ENCODE measurements at regions not wholly inside any gene's neighbourhood (a gene's known extent, or its start where the extent isn't known, plus 50 kb on each side); places are given as distances from the start of the nearest gene placed in this dataset.

GRCh38 chr5:53826504-53826903 is 266.1 kb downstream of the NDUFS4 start:
- DNase-seq: no peak

DNA sequence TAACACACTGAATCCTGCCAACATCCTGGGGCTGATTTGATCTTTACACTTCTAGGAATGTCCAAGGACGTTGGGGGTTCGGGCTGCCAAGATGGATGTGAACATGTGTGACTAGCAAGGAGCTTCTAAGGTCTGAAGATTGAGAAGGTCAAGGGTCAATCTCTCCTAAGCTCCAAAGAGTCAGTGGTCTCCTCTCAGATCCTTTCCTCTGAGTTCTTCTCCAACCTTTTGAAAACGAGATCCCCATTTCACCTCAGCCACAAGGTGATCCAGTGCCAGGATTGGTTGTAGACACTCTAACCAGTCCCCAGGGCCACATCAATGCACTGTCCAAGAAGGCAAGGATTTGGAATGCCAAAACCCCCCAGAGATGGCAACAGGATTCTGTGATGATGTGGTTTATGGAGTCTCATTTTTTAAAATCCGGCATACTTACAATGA is 266.8 kb downstream of the NDUFS4 start:
- DNase-seq: no peak

DNA sequence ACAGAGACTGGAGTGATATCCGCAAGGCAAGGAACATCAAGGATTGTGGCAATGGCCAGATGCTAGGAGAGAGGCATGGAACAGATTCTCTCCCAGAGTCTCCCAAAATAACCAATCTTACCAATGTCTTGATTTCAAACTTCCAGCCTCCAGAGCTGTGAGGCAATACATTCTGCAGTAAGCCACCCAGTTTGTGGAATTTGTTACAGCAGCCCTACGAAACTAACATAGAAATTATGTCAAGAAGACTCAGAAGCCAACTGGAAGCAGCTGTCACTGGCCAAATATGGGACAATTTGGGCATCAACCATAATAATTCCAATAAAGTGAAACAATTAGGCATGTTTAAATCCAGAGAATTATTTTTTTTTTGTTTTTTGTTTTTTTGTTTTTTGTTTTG is 271.1 kb downstream of the NDUFS4 start:
- no peak for DNase-seq
